ENCODE measurements at regions not wholly inside any gene's neighbourhood (a gene's known extent, or its start where the extent isn't known, plus 50 kb on each side); places are given as distances from the start of the nearest gene placed in this dataset.

DNA sequence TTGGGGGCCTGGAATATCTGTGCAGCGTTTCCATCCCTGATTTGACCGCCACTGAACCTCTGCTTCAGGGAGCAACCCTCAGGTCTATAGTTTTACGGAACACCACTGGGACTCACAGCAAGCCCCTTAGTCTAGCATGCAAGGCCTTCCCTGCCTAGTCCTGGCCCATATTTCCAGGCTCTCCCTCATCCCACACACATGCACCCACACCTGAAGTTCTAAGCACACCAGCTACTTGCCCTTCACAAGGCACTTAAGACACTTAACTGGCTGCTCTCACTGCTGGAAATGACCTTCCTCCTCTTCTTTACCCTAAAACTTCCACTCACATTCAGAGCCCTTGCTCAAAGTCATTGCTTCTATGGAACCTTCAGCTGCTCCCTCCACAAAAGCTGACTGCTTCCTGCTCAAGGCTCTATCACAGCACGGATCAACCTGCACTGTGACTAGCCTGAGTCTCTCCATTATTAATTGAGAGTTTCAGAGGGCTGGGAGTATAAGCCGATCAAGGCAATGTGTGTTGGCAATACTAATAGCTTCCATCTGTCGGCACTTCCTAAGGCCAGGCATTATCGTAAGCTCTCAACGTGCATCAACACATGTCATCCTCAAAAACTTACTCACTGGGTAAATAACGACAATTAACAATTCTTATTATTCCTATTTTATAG is 84.3 kb downstream of the RRAGC start:
- TF ChIP-seq CTCF (IDR thresholded peaks at IDR 0.05) (no peak), POLR2A (IDR thresholded peaks at IDR 0.05) (no peak)

Data from adrenal gland (tissue), 5 donors.